Bone marrow (tissue), 2 donors: ENCODE measurements at regions not wholly inside any gene's neighbourhood (a gene's known extent, or its start where the extent isn't known, plus 50 kb on each side); places are given as distances from the start of the nearest gene placed in this dataset.

ENCODE experiments used
- DNase-seq, 2 donors: peaks; one replicate each; lab custom pipeline; 2025; lab: John Stamatoyannopoulos, UW

- DNase-seq: no peak
Observed at GRCh38 chr2:41933046-41933420, 114.8 kb upstream of the PKDCC start.

- DNase-seq: no peak
Observed at GRCh38 chr2:41933585-41934320, 114.1 kb upstream of the PKDCC start.

GRCh38 chr2:41934329-41934958 is 113.4 kb upstream of the PKDCC start:
- DNase-seq: no peak

GRCh38 chr2:41935002-41935401 is 112.8 kb upstream of the PKDCC start:
- DNase-seq: no peak

- DNase-seq: no peak
Observed at GRCh38 chr2:41935825-41936224, 112.0 kb upstream of the PKDCC start.

- no peak for DNase-seq
Observed at GRCh38 chr2:41936771-41937463, 110.9 kb upstream of the PKDCC start.

GRCh38 chr2:41937464-41937906 is 110.3 kb upstream of the PKDCC start:
- DNase-seq: no peak

GRCh38 chr2:41937921-41938708 is 109.7 kb upstream of the PKDCC start:
- no peak for DNase-seq

- no peak for DNase-seq
Observed at GRCh38 chr2:41940060-41940744, 107.6 kb upstream of the PKDCC start.

GRCh38 chr2:41940745-41941063 is 107.1 kb upstream of the PKDCC start:
- no peak for DNase-seq

- no peak for DNase-seq
Observed at GRCh38 chr2:41941831-41942230, 106.0 kb upstream of the PKDCC start.

GRCh38 chr2:41942278-41942677 is 105.5 kb upstream of the PKDCC start:
- DNase-seq: no peak

- DNase-seq: no peak
Observed at GRCh38 chr2:41943159-41943558, 104.7 kb upstream of the PKDCC start.

GRCh38 chr2:41944220-41944880 is 103.5 kb upstream of the PKDCC start:
- DNase-seq: no peak

- no peak for DNase-seq
Observed at GRCh38 chr2:41947701-41948396, 100.0 kb upstream of the PKDCC start.

GRCh38 chr2:41948397-41948763 is 99.4 kb upstream of the PKDCC start:
- no peak for DNase-seq

- DNase-seq: no peak
Observed at GRCh38 chr2:41949091-41949882, 98.5 kb upstream of the PKDCC start.

GRCh38 chr2:41949883-41950665 is 97.7 kb upstream of the PKDCC start:
- no peak for DNase-seq

GRCh38 chr2:41950666-41950960 is 97.2 kb upstream of the PKDCC start:
- no peak for DNase-seq
